OCI-LY7 (cell line): ENCODE measurements at regions not wholly inside any gene's neighbourhood (a gene's known extent, or its start where the extent isn't known, plus 50 kb on each side); places are given as distances from the start of the nearest gene placed in this dataset.

ENCODE experiments used
- BruUV-seq: library from RNA; stranded (reverse); fragments of 400-500 nt; replicated peaks from 2 replicates; lab custom pipeline; 2021; lab: Mats Ljungman, UMichigan
- CTCF ChIA-PET: fragments of 300-600 bp; sonication (Branson Sonifier 250); formaldehyde crosslinking; loops from one replicate; lab custom pipeline; 2022; ENCODE audit warnings: antibody characterized with exemption; ENCODE audit not compliant: unreplicated experiment; lab: Charles Lee
- POLR2A ChIA-PET: fragments of 300-600 bp; sonication (Branson Sonifier 250); formaldehyde crosslinking; loops from one replicate; lab custom pipeline; 2022; ENCODE audit warnings: antibody characterized with exemption; lab: Charles Lee
- DNase-seq: peaks from one replicate; pipeline ENCODE4 v3.0.0-alpha.2; 2015; ENCODE audit warnings: low spot score
- H2AFZ ChIP-seq: fragments of 200-600 bp; sonication (generic), shearing (Covaris generic); 2 replicates; pipeline ENCODE4 v1.6.1; 2014; ENCODE audit warnings: mild to moderate bottlenecking, antibody characterized with exemption, low read length, moderate library complexity
- H3K27ac ChIP-seq: fragments of 200-600 bp; sonication (generic); 2 replicates; pipeline ENCODE4 v1.5.1; 2014; ENCODE audit warnings: mixed run types, low read depth, mild to moderate bottlenecking, moderate library complexity, low read length, inconsistent platforms; ENCODE audit not compliant: poor library complexity, severe bottlenecking
- H3K36me3 ChIP-seq: fragments of 200-600 bp; sonication (generic); 2 replicates; pipeline ENCODE4 v1.6.1; 2014; ENCODE audit warnings: mild to moderate bottlenecking, antibody characterized with exemption, low read length, moderate library complexity, mixed read lengths; ENCODE audit not compliant: insufficient read depth
- H3K4me1 ChIP-seq: fragments of 200-600 bp; sonication (generic); 2 replicates; pipeline ENCODE4 v1.5.1; 2014; ENCODE audit warnings: mild to moderate bottlenecking, low read length; ENCODE audit not compliant: insufficient read depth, poor library complexity, severe bottlenecking
- H3K4me2 ChIP-seq: fragments of 200-600 bp; sonication (generic); 2 replicates; pipeline ENCODE4 v1.6.1; 2014; ENCODE audit warnings: mild to moderate bottlenecking, low read length
- H3K4me3 ChIP-seq: fragments of 200-600 bp; sonication (generic); 2 replicates; pipeline ENCODE4 v1.5.1; 2014; ENCODE audit warnings: mild to moderate bottlenecking, low read depth, low read length; ENCODE audit not compliant: poor library complexity, severe bottlenecking
- H3K79me2 ChIP-seq: fragments of 200-600 bp; sonication (generic); 2 replicates; pipeline ENCODE4 v1.6.1; 2016; ENCODE audit warnings: low read depth, mild to moderate bottlenecking, low read length, moderate library complexity, mixed read lengths; ENCODE audit not compliant: insufficient read depth
- H3K9me2 ChIP-seq: fragments of 200-600 bp; sonication (generic); 2 replicates; pipeline ENCODE4 v1.6.1; 2016; ENCODE audit warnings: mild to moderate bottlenecking, low read length, mixed read lengths; ENCODE audit not compliant: insufficient read depth
- H3K9me3 ChIP-seq: fragments of 200-600 bp; sonication (generic); 2 replicates; pipeline ENCODE4 v1.6.1; 2014; ENCODE audit warnings: mild to moderate bottlenecking, mixed run types, low read length, mixed read lengths
- H4K20me1 ChIP-seq: fragments of 200-600 bp; sonication (generic); 2 replicates; pipeline ENCODE4 v1.6.1; 2014; ENCODE audit warnings: mild to moderate bottlenecking, antibody characterized with exemption, low read length, moderate library complexity, mixed read lengths; ENCODE audit not compliant: insufficient read depth
- EZH2phosphoT487 ChIP-seq: fragments of 200-600 bp; sonication (generic); IDR thresholded peaks from 2 replicates; pipeline ENCODE4 v1.6.1; 2018; ENCODE audit warnings: low read depth, borderline replicate concordance, mild to moderate bottlenecking, mixed run types, antibody characterized with exemption, low read length, moderate library complexity, mixed read lengths
- intact Hi-C: fragments of 100-400 bp; cut with micrococcal nuclease; formaldehyde crosslinking; loops from one replicate; pipeline ENCODE4 v1.10.0; 2022; ENCODE audit not compliant: unreplicated experiment
- TF ChIP-seq, protein P1 (sequence below): fragments of 200-600 bp; sonication (generic); conservative IDR thresholded peaks from 2 replicates; pipeline ENCODE4 v1.5.1; 2014; ENCODE audit warnings: mild to moderate bottlenecking, antibody characterized with exemption, low read length, moderate library complexity, mixed read lengths

DNA sequence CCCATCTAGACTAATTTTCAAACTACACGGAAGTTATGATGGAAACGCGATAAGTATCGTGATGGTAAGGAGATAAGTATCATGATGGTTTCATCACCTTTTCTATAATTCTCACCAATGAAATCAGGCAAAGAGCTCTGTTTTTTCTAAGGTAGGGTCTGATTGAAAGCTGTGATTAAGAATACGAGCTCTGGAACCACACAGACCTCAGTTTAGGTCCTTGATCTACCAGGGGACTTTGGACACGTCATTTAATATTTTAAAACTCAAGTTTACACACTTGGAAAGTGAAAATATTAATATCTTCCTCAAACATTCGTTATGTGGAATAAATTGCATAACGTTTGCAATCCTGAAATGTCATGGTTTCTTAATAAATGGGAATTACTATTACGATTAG, 538.2 kb upstream of the CELF2 start:
- ChIA-PET POLR2A (interaction anchor here (0.5 to 1.1 kb wide), 4 partner anchors 9 to 418 kb away, joined by 3 to 4 read pairs (median 4); no protein-coding TSS in a partner anchor), CTCF (no interaction called here)
- H3K4me1 ChIP-seq = no peaks in the 10 kb centered on the region
- no peaks in the 10 kb centered on the region for H3K36me3 ChIP-seq
- BruUV-seq = no TSS peak
- H3K9me3 ChIP-seq = no peaks in the 10 kb centered on the region
- TF ChIP-seq EZH2phosphoT487 = no peak
- TF ChIP-seq, protein P1, sequence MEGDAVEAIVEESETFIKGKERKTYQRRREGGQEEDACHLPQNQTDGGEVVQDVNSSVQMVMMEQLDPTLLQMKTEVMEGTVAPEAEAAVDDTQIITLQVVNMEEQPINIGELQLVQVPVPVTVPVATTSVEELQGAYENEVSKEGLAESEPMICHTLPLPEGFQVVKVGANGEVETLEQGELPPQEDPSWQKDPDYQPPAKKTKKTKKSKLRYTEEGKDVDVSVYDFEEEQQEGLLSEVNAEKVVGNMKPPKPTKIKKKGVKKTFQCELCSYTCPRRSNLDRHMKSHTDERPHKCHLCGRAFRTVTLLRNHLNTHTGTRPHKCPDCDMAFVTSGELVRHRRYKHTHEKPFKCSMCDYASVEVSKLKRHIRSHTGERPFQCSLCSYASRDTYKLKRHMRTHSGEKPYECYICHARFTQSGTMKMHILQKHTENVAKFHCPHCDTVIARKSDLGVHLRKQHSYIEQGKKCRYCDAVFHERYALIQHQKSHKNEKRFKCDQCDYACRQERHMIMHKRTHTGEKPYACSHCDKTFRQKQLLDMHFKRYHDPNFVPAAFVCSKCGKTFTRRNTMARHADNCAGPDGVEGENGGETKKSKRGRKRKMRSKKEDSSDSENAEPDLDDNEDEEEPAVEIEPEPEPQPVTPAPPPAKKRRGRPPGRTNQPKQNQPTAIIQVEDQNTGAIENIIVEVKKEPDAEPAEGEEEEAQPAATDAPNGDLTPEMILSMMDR = no peak
- no peak overlapping the region for H3K27ac ChIP-seq
- H3K4me3 ChIP-seq = no peak overlapping the region
- no peaks in the 10 kb centered on the region for H3K9me2 ChIP-seq
- H4K20me1 ChIP-seq = no peaks in the 10 kb centered on the region
- no peak overlapping the region for H2AFZ ChIP-seq
- no peaks in the 10 kb centered on the region for H3K79me2 ChIP-seq
- DNase-seq = no peak
- H3K4me2 ChIP-seq = no peak overlapping the region
- intact Hi-C loops = no loop called here

DNA sequence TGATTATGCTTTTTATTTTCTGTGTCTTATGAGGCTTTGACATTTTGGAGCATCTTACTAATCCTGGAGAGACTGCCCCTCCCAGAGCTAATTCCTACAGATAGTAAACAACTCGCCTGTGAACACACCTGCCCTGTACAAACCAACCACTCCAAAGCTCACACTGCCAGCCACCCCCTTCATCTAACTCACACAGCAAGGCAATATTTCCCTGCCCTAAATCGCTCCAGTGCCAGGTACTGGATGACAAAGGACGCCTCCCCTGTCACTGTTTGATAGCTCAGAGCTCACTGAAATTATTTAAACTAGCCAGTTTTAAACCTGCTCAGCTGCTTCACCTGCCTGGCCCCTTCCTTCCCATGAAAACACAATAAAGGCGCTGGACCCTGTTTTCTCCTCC, 535.1 kb upstream of the CELF2 start:
- TF ChIP-seq EZH2phosphoT487 = no peak
- TF ChIP-seq, protein P1 = no peak
- no TSS peak for BruUV-seq
- Histone ChIP-seq H4K20me1 (no peaks in the 10 kb centered on the region), H3K4me1 (no peaks in the 10 kb centered on the region), H3K27ac (no peak overlapping the region), H3K4me3 (no peak overlapping the region), H3K4me2 (no peak overlapping the region), H2AFZ (no peak overlapping the region), H3K9me2 (no peaks in the 10 kb centered on the region), H3K79me2 (no peaks in the 10 kb centered on the region), H3K9me3 (no peaks in the 10 kb centered on the region), H3K36me3 (no peaks in the 10 kb centered on the region)
- POLR2A ChIA-PET = no interaction called here
- no peak for DNase-seq
- CTCF ChIA-PET = no interaction called here
- intact Hi-C loops = no loop called here

DNA sequence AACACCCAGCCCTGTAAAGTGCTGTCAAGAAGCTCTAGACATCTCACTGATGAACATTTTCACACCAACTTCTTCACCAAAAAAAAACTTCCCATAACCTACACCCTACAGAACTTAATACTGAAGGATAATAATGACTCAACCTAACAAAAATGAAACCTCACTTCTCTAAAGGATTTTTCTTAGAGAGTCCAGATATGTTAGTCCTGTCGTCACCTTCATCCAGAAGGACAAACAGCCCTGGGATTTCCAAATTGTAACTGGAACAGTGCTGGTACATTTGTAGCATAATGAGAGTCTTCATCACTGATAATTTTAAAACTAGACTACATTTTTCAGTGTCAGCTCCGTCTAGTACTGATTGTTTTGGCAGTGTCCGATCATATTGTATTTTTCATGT, 528.6 kb upstream of the CELF2 start:
- ChIA-PET POLR2A (interaction anchor here (1.1 kb wide), 1 partner anchor 9 kb away, joined by 4 read pairs; no protein-coding TSS in a partner anchor), CTCF (no interaction called here)
- Histone ChIP-seq H3K4me1 (no peaks in the 10 kb centered on the region), H3K79me2 (no peaks in the 10 kb centered on the region), H3K27ac (no peak overlapping the region), H3K9me2 (no peaks in the 10 kb centered on the region), H3K4me2 (no peak overlapping the region), H3K9me3 (no peaks in the 10 kb centered on the region), H2AFZ (no peak overlapping the region), H3K4me3 (no peak overlapping the region), H4K20me1 (no peaks in the 10 kb centered on the region), H3K36me3 (no peaks in the 10 kb centered on the region)
- no TSS peak for BruUV-seq
- TF ChIP-seq, protein P1 = no peak
- no peak for TF ChIP-seq EZH2phosphoT487
- no peak for DNase-seq
- intact Hi-C loops = no loop called here
